ENCODE measurements at regions not wholly inside any gene's neighbourhood (a gene's known extent, or its start where the extent isn't known, plus 50 kb on each side); places are given as distances from the start of the nearest gene placed in this dataset.
"Not testable (repeated sequence)": the region's sequence is repeated elsewhere in the genome, so short reads cannot be mapped to it uniquely, and the experiment has no call there.

DNA sequence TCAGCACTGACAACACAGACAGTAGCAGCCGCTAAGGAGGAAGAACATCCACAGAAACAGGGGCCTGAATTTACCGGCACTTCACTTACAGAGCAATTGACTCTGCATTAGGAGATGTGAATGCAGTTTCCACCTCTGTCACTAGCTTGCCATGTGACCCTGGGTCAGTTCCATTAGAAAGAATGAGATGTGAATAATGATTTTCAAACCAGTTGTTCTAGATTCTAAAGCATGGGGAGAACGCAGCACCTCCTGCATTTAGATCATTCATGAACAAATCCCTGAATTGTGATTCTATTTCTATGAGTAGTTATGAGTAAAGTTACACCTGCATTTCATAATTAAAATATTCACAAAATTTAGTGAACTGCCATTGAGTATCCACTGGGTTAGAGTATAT, 197.3 kb upstream of the EXOC2 start:
- Histone ChIP-seq H3K27me3 (ENCODE audit: control insufficient read depth, insufficient read depth, low read length) (no peaks in the 10 kb centered on the region), H3K27ac (ENCODE audit: low read length) (no peak overlapping the region), H3K4me3 (ENCODE audit: low read length) (no peak overlapping the region), H3K9me3 (replicated peaks; ENCODE audit: control insufficient read depth, low read depth, low read length) (no peaks in the 10 kb centered on the region), H3K36me3 (ENCODE audit: control insufficient read depth, insufficient read depth, low read length) (no peaks in the 10 kb centered on the region), H3K4me1 (ENCODE audit: control insufficient read depth, insufficient read depth, low read length) (no peaks in the 10 kb centered on the region)
- no CpG with 5 or more reads among the region's 3 CpGs for WGBS (ENCODE audit: insufficient coverage)
- no peak for DNase-seq

- no peak overlapping the region for H3K27ac ChIP-seq (ENCODE audit: low read length)
- no peak for DNase-seq
- H3K9me3 ChIP-seq (replicated peaks; ENCODE audit: control insufficient read depth, low read depth, low read length), result no peaks in the 10 kb centered on the region
- H3K36me3 ChIP-seq (ENCODE audit: control insufficient read depth, insufficient read depth, low read length), result no peaks in the 10 kb centered on the region
- WGBS (ENCODE audit: insufficient coverage), result 88% methylated on average over 32 of the region's 35 CpGs
- no peaks in the 10 kb centered on the region for H3K4me1 ChIP-seq (ENCODE audit: control insufficient read depth, insufficient read depth, low read length)
- H3K27me3 ChIP-seq (ENCODE audit: control insufficient read depth, insufficient read depth, low read length), result no peaks in the 10 kb centered on the region
- no peak overlapping the region for H3K4me3 ChIP-seq (ENCODE audit: low read length)
Measured at GRCh38 chr6:887583-888235, 194.8 kb upstream of the EXOC2 start.

DNA sequence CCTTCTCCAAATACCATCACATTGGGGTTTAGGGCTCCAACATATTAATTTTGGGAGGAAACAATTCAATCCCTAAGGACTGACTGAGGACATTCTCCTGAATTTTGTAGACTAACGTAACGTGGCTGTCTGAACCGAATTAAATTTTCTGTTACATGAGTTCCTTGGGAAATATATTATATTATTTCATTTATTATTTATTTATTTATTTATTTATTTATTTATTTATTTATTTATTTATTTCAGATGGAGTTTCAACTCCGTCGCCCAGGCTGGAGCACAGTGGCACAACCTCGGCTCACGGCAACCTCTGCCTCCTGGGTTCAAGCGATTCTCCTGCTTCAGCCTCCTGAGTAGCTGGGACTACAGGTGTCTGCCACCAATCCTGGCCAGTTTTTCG, 193.2 kb upstream of the EXOC2 start:
- not testable (repeated sequence) for DNase-seq; H3K4me3 ChIP-seq (ENCODE audit: low read length); H3K4me1 ChIP-seq (ENCODE audit: control insufficient read depth, insufficient read depth, low read length); H3K27ac ChIP-seq (ENCODE audit: low read length); H3K9me3 ChIP-seq (replicated peaks; ENCODE audit: control insufficient read depth, low read depth, low read length); H3K27me3 ChIP-seq (ENCODE audit: control insufficient read depth, insufficient read depth, low read length); H3K36me3 ChIP-seq (ENCODE audit: control insufficient read depth, insufficient read depth, low read length)
- no CpG with 5 or more reads among the region's 9 CpGs for WGBS (ENCODE audit: insufficient coverage)

DNA sequence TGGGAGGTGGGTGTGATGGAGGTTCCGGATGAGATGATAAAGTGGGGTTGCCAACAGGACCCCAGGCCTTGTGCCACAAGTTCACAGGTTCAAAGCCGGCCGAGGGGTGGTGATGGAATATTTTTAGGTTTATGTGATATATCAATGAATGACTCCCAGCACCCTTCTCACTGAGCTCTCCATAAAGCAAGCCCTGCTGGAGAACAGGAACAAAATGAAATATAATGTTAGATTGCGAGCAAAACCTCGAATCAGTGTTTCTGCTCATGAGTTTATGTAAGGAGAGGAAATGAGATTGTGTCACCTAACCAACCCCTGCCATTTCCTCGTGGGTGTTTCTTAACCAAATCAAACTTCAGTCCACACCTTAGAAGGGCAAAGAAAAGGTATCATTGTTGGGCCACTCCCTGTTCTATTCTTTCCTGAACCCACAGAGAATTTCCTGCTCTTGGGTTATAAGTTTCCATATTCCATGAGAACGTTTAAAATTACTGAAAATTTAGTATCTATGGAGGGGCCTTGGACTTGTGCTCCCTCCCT, 192.2 kb upstream of the EXOC2 start:
- DNase-seq, result no peak
- no peaks in the 10 kb centered on the region for H3K9me3 ChIP-seq (replicated peaks; ENCODE audit: control insufficient read depth, low read depth, low read length)
- no peaks in the 10 kb centered on the region for H3K36me3 ChIP-seq (ENCODE audit: control insufficient read depth, insufficient read depth, low read length)
- WGBS (ENCODE audit: insufficient coverage), result 100% methylated on average over 1 of the region's 7 CpGs
- H3K27ac ChIP-seq (ENCODE audit: low read length), result no peak overlapping the region
- H3K4me3 ChIP-seq (ENCODE audit: low read length), result no peak overlapping the region
- no peaks in the 10 kb centered on the region for H3K27me3 ChIP-seq (ENCODE audit: control insufficient read depth, insufficient read depth, low read length)
- H3K4me1 ChIP-seq (ENCODE audit: control insufficient read depth, insufficient read depth, low read length), result no peaks in the 10 kb centered on the region

- DNase-seq, result no peak
- Histone ChIP-seq H3K9me3 (replicated peaks; ENCODE audit: control insufficient read depth, low read depth, low read length) (no peaks in the 10 kb centered on the region), H3K27me3 (ENCODE audit: control insufficient read depth, insufficient read depth, low read length) (no peaks in the 10 kb centered on the region), H3K36me3 (ENCODE audit: control insufficient read depth, insufficient read depth, low read length) (no peaks in the 10 kb centered on the region), H3K27ac (ENCODE audit: low read length) (no peak overlapping the region), H3K4me3 (ENCODE audit: low read length) (no peak overlapping the region), H3K4me1 (ENCODE audit: control insufficient read depth, insufficient read depth, low read length) (no peaks in the 10 kb centered on the region)
- WGBS (ENCODE audit: insufficient coverage), result no CpG with 5 or more reads among the region's 2 CpGs
Measured at GRCh38 chr6:884570-884969, 191.6 kb upstream of the EXOC2 start.

- no peaks in the 10 kb centered on the region for H3K9me3 ChIP-seq (replicated peaks; ENCODE audit: control insufficient read depth, low read depth, low read length)
- H3K4me3 ChIP-seq (ENCODE audit: low read length), result no peak overlapping the region
- H3K27ac ChIP-seq (ENCODE audit: low read length), result no peak overlapping the region
- 85% methylated on average over 9 of the region's 11 CpGs for WGBS (ENCODE audit: insufficient coverage)
- DNase-seq, result no peak
- no peaks in the 10 kb centered on the region for H3K36me3 ChIP-seq (ENCODE audit: control insufficient read depth, insufficient read depth, low read length)
- H3K4me1 ChIP-seq (ENCODE audit: control insufficient read depth, insufficient read depth, low read length), result no peaks in the 10 kb centered on the region
- peaks cover 2% of the 10 kb centered on the region for H3K27me3 ChIP-seq (ENCODE audit: control insufficient read depth, insufficient read depth, low read length)
Measured at GRCh38 chr6:882084-882598, 189.2 kb upstream of the EXOC2 start.

DNA sequence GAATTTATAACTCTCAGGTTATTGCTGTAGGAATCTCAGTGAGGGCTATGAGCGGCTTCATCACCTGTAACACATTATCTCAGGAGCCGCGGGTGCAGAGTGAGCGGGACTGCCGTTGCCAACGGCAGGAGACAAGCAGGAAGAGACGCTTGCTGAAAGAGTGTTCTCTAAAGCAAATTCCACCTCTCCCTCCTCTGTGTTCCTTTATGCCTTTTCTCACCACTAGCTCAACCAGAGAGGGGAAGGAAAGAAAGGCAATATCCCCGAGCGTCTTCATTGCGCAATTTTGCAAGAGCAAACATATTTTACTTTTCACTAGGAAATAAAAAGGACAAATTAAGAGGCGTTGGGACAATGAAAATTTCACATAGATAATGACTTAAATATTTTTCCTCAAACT, 185.2 kb upstream of the EXOC2 start:
- Histone ChIP-seq H3K36me3 (ENCODE audit: control insufficient read depth, insufficient read depth, low read length) (no peaks in the 10 kb centered on the region), H3K27me3 (ENCODE audit: control insufficient read depth, insufficient read depth, low read length) (peaks cover 2% of the 10 kb centered on the region), H3K4me3 (ENCODE audit: low read length) (no peak overlapping the region), H3K27ac (ENCODE audit: low read length) (no peak overlapping the region), H3K9me3 (replicated peaks; ENCODE audit: control insufficient read depth, low read depth, low read length) (no peaks in the 10 kb centered on the region), H3K4me1 (ENCODE audit: control insufficient read depth, insufficient read depth, low read length) (peaks cover 7% of the 10 kb centered on the region)
- WGBS (ENCODE audit: insufficient coverage), result 24% methylated on average over 6 of the region's 11 CpGs
- no peak for DNase-seq

- no peak for DNase-seq
- Histone ChIP-seq H3K4me1 (ENCODE audit: control insufficient read depth, insufficient read depth, low read length) (peaks cover 7% of the 10 kb centered on the region), H3K36me3 (ENCODE audit: control insufficient read depth, insufficient read depth, low read length) (no peaks in the 10 kb centered on the region), H3K27ac (ENCODE audit: low read length) (no peak overlapping the region), H3K4me3 (ENCODE audit: low read length) (no peak overlapping the region), H3K27me3 (ENCODE audit: control insufficient read depth, insufficient read depth, low read length) (peaks cover 2% of the 10 kb centered on the region), H3K9me3 (replicated peaks; ENCODE audit: control insufficient read depth, low read depth, low read length) (no peaks in the 10 kb centered on the region)
- 70% methylated on average over 8 of the region's 8 CpGs for WGBS (ENCODE audit: insufficient coverage)
Measured at GRCh38 chr6:875012-875411, 182.1 kb upstream of the EXOC2 start.

DNA sequence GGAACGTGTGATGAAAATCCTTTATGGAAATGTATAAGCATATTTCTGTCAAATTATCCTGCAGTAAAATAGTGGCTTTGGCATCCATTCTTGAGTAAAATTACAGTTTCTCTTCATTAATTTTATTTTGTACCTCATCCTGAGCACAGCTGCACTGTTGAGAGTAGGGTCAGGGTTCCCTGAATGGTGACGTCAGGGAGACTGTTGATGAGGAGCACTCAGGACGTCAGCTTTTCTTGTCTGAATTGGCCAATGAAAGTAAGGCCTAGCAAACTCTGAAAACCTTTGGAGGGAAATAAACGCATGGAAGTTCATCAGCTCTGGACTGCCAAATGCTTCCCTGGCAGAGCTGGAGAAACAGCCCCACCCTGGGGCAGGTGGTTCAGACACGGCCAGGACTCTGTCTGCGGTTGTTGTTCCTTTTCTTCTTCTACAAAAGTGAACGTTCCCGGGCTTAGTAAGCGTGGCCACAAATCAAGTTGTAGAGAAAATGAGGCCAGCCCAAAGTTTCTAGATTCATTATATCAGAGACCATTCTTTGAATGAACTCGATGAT, 179.7 kb upstream of the EXOC2 start:
- no peak for DNase-seq
- WGBS (ENCODE audit: insufficient coverage), result 64% methylated on average over 6 of the region's 10 CpGs
- no peaks in the 10 kb centered on the region for H3K9me3 ChIP-seq (replicated peaks; ENCODE audit: control insufficient read depth, low read depth, low read length)
- H3K4me1 ChIP-seq (ENCODE audit: control insufficient read depth, insufficient read depth, low read length), result peaks cover 7% of the 10 kb centered on the region
- H3K36me3 ChIP-seq (ENCODE audit: control insufficient read depth, insufficient read depth, low read length), result no peaks in the 10 kb centered on the region
- H3K27me3 ChIP-seq (ENCODE audit: control insufficient read depth, insufficient read depth, low read length), result no peaks in the 10 kb centered on the region
- no peak overlapping the region for H3K27ac ChIP-seq (ENCODE audit: low read length)
- no peak overlapping the region for H3K4me3 ChIP-seq (ENCODE audit: low read length)

- Histone ChIP-seq H3K27me3 (ENCODE audit: control insufficient read depth, insufficient read depth, low read length) (no peaks in the 10 kb centered on the region), H3K36me3 (ENCODE audit: control insufficient read depth, insufficient read depth, low read length) (no peaks in the 10 kb centered on the region), H3K27ac (ENCODE audit: low read length) (no peak overlapping the region), H3K9me3 (replicated peaks; ENCODE audit: control insufficient read depth, low read depth, low read length) (no peaks in the 10 kb centered on the region), H3K4me1 (ENCODE audit: control insufficient read depth, insufficient read depth, low read length) (peaks cover 7% of the 10 kb centered on the region), H3K4me3 (ENCODE audit: low read length) (no peak overlapping the region)
- no peak for DNase-seq
- no CpG with 5 or more reads among the region's 6 CpGs for WGBS (ENCODE audit: insufficient coverage)
Measured at GRCh38 chr6:871503-871902, 178.6 kb upstream of the EXOC2 start.
